UCSD-AML1 (cell line): ENCODE measurements at regions not wholly inside any gene's neighbourhood (a gene's known extent, or its start where the extent isn't known, plus 50 kb on each side); places are given as distances from the start of the nearest gene placed in this dataset.
"Not testable (repeated sequence)": the region's sequence is repeated elsewhere in the genome, so short reads cannot be mapped to it uniquely, and the experiment has no call there.

Experiments used
- DNase-seq: peaks from one replicate; lab custom pipeline; 2025; ENCODE audit not compliant: unreplicated experiment; lab: John Stamatoyannopoulos, UW

DNA sequence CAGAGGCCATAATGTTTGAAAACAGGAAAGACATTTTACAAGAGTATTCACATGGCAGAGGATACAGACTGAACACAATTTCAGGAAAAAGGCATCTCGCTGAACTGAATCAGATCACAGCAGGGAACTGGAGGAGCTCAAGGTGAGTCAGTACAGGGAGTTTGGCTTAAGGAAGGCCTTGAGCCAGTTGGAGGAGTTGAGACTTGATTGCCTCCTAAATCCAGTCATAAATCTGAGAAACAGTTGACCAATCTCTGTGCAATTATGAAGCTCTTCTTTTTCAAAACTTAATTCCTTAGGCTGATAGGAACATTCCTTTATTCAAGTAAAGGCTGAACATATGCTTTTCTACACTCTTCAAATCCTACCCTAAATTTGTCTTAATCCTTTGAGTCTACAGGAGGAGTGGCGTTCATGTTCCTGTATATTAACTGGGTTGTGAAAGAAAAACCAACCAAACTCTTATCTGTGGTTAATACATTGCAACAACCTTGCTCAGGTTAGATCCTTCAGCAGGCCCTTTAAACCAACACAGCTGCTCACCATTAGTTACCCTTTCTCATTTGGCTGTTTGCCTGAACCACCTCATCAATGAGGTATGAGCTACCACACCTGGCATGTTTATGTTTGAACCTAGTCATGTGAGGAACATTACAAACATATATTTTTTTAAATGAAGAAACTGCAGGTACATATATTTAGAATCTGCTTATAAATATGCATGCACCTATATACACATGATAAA, 404.1 kb upstream of the ATP11B start:
- DNase-seq: no peak

DNA sequence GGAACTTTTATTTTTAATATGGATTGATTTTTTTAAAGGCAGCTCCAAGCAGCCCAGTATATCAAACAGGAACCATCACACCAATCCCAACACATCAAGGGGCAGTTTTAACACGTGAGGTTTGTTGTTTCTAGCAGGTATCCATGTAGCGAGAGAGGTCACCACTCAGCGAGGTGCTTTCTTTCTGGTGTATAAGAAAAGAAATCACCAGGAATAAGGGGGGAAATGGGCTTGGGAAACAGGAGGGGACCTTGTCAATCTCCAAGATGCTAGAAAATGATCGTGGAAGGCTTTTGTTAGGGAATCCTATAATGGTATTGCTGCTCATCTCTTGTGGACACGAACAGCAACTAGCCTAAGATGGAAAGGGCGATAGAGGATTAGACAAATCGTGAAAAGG, 402.9 kb upstream of the ATP11B start:
- no peak for DNase-seq

DNA sequence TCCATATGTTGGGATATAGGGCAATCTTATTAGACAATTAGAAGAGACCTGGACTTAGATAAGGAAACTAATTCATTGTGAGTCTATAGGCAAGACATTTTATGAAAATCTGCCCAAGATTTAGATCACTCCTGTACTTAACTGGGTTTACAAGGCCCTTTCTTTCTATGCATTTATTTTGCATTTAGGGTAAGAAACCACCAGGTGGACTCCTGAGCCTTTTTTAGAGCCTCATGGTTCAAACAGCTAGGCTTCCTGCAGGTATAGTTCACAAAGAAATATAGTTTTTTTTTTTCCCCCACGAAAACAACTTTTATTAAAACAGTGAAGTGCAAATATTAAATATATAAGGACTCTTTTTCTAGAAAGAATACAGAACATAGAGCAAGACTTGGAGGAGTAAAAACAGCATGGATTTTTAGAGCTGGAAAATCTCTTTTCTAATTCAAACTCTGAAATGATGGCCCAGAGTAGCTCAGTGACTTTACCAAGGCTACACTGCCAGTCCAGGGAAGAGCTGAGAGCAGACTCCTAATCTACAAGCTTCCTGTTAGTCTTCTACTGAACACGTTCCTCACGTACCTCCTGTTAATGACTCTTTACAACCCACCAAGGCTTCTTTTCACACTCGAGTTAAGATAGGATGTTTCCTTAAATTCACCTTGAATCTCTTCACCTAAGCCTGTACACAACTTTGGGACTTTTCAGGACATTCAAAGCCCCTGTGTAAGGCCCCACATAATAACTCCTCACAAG, 400.9 kb upstream of the ATP11B start:
- DNase-seq: no peak

DNA sequence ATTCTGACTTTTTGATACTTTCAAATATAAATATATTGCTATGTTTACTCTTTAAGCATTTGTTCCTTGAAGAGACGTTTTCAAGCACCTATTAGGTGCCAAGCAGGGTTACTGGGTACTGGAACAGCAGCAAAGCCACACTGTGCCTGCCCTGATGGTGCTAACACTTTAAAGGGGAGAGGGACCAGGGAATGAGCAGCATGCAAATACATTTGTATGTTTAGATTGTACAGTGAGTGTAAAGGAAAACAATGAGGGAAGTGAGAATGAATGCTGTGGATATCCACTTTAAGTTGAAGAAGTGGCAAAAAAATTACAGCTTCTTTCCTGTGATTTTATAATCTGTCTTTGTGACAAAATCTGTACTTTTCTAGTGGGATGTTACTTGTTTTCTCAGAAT, 400.2 kb upstream of the ATP11B start:
- DNase-seq: no peak

DNA sequence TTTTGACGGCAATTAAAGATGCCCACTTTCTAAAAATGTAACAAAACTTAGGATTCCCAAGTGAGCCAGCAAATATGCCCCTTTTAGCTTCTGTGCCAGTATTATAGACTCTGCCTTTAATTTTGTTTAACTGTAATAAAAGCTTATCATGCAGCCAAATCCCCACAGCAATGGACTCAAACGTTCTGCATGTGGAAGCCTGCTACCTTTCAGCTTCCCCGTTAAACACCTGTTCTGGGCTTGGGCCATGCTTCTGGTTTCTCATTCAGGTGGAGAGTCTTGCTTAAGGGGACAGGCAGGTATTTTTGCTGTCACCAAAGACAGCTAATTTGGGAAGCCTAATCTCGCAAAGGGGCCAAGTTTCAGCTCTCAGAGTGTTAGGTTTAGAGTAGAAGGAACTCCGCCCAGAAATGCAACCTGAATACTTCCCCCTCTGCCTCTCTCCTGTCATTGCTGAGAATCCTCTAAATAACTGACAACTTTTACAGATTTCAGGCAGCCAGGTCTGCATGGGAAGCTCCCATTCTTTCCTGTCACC, 399.4 kb upstream of the ATP11B start:
- peak; percentile 8 for DNase-seq

- no peak for DNase-seq
These were observed 396.1 kb upstream of the ATP11B start for GRCh38 chr3:182397164-182397563.

DNA sequence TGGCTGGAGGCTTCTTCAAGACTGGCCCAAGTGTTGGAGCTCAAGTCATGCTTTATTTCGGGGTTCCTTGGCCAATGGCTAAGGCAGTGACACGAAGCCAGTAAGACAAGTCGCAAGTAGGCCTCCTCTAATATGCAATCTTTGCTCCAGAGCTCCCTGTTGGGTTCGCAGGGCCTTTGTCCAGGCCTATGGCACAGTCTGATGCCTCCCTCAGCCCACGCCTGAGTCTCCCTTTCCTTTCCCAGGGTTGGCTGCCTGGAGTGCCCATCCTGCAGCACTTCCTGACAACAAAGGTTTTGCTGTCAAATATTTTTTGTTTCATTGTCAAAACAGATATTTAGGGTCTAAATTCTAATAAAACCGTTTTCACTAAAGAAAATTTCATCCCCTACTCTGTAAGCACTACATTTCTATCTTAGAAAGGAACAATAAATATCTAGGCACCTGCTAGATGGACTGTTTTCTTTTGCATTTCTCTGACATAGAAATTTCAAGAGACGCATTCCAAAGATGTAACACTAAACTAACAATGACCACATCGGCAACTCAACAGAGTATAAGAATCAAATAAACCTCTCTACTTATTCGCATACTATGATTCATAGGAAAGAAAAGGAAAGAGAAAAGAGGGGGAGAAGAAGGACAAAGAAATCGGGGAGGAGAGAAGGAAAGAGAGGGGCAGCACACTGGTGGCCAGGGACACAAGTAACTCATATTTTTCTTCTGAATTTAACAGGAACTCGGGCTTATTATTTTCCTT, 393.1 kb upstream of the ATP11B start:
- DNase-seq: no peak

- no peak for DNase-seq
These were observed 392.5 kb upstream of the ATP11B start for GRCh38 chr3:182400838-182401237.

DNA sequence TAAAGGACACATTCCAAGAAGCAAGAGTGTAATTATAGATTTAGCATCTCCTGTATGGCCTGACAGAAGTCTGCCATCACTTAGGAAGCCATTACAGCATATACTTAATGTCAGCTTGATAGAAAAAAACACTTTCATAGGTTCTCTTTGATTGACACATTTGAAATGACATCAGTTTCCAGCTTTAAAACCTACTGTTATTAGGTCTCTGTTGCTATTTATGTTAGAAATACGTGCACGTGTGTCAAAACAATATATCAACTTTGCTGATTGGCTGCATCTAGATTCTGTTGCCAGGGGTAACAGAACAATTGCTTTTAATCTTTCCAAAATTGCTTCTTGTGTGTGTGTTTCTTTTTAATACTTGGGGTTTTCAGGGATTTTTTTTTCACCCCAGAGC, 389.3 kb upstream of the ATP11B start:
- DNase-seq: no peak

DNA sequence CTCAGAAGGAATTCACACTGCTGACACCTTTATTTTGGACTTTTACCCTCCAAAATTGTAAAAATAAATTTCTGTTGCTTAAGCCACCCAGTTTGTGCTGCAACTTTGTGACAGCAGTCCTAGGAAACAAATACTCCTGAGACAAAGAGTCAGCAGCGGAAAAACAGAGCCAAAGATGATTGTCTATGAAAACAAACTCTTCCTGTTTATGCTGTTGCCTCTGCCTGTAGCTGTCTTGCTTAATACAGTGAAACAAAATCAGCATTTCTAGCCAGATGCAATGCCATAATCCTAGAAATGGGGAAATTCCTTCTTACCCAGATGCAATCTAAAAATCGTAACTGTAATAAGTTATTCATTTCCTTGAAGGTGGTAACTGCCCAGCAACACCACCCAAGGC, 387.5 kb upstream of the ATP11B start:
- no peak for DNase-seq

DNA sequence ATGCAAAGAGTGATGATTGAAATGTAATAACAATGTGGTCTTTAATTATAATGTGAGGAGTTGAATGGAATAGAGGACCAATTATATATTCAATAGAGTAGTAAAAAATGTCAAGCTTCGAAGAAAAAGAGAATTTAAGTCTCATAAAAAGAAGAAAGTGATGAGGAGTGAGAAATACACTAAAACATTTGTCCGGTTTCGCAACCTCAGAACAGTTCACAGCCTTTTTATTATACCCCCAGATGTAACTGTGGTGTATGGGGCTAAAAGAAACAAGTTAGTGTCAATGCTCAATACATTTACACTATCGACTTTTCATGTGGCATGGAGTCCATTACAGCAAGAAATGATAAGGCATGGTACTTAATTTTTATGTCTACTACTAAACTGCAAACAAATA, 386.5 kb upstream of the ATP11B start:
- DNase-seq: no peak

- DNase-seq: no peak
These were observed 383.3 kb upstream of the ATP11B start for GRCh38 chr3:182410051-182410450.

DNA sequence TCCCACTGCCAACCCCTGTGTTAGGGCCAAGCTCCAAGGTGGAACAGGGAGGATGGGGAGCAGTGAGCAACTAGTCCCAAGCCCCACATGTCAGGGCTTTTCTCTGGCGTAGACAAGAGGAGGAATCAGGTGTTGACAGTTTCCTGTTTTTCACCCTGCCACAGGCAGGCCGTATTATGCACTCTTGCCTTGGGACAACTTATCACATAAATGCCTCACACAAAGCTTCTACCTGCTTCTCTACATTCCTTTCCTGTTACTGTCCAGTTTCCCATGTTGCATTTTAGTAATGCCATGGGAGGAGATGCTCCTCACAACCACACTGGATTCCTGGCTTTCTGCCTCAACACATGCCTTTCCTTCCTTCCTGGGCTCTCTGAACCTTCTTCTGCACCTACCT, 381.2 kb upstream of the ATP11B start:
- DNase-seq: no peak

DNA sequence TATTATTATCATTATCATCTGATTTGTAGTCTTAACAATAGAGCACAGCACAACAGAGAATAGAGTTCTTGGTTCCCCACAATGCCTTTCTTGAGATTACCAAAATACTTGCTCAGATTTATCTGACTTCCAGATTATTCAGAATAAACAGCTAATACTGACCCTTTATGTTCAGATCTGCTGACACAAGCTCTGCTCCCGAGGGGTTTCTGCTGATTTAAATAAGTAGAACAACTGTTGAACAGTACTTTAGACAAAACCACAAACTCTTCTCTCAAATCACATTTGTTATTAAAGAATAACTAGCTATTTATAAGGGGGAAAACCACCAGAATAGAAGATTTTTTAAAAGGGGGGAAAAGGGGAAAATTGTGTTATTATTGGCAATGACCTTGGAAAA, 380.2 kb upstream of the ATP11B start:
- DNase-seq: no peak

DNA sequence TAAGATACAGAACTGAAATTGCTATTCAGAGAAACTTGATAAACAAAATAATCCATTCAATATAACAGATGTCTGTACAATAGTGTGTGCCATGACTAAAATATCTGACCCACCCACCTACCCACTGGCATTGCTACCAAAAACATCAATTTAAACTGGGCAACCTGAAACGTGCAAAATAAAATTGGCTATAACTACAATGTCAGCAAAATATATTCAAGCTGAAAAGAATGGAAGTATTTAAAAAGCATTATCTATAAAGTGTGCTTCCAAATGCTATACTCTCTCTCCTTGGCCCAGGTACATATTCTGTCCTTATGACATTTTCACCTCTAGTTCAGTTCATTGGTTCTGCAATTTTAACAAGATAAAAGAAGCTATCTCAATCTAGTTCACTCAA, 379.6 kb upstream of the ATP11B start:
- DNase-seq: no peak

- no peak for DNase-seq
These were observed 378.7 kb upstream of the ATP11B start for GRCh38 chr3:182414586-182414985.

GRCh38 chr3:182420741-182421140, 372.6 kb upstream of the ATP11B start:
- no peak for DNase-seq

DNA sequence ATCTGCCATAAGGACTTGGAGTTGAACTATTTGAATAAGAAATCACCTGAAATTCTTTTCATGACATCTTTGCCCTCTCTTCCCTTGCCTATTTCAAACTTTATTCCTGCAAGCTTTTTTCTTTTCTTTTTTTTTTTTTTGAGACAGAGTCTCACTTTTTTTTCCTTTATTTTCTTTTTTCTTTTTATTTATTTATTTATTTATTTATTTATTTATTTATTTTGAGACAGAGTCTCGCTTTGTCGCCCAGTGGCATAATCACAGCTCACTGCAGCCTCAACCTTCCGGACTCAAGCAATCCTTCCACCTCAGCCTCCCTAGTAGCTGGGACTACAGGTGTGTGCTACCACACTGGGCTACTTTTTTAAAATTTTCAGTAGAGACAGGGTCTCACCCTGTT, 369.3 kb upstream of the ATP11B start:
- DNase-seq: no peak

DNA sequence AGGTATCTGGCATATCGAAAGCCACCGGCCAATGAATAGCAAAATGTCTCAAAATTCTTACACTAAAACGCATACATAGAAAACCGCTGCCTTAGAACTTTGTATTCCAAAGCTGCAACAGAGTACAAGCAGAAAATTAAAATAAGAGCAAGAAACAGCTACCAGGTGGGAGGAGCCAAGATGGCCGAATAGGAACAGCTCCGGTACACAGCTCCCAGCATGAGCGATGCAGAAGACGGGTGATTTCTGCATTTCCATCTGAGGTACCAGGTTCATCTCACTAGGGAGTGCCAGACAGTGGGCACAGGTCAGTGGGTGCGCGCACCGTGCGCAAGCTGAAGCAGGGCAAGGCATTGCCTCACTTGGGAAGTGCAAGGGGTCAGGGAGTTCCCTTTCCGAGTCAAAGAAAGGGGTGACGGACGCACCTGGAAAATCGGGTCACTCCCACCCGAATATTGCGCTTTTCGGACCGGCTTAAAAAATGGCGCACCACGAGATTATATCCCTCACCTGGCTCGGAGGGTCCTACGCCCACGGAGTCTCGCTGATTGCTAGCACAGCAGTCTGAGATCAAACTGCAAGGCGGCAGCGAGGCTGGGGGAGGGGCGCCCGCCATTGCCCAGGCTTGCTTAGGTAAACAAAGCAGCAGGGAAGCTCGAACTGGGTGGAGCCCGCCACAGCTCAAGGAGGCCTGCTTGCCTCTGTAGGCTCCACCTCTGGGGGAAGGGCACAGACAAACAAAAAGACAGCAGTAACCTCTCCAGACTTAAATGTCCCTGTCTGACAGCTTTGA, 367.2 kb upstream of the ATP11B start:
- DNase-seq: not testable (repeated sequence)

GRCh38 chr3:182431972-182432371, 361.3 kb upstream of the ATP11B start:
- DNase-seq: not testable (repeated sequence)

GRCh38 chr3:182435860-182436259, 357.4 kb upstream of the ATP11B start:
- no peak for DNase-seq
